ENCODE measurements at regions not wholly inside any gene's neighbourhood (a gene's known extent, or its start where the extent isn't known, plus 50 kb on each side); places are given as distances from the start of the nearest gene placed in this dataset.
"Not testable (repeated sequence)": the region's sequence is repeated elsewhere in the genome, so short reads cannot be mapped to it uniquely, and the experiment has no call there.

DNA sequence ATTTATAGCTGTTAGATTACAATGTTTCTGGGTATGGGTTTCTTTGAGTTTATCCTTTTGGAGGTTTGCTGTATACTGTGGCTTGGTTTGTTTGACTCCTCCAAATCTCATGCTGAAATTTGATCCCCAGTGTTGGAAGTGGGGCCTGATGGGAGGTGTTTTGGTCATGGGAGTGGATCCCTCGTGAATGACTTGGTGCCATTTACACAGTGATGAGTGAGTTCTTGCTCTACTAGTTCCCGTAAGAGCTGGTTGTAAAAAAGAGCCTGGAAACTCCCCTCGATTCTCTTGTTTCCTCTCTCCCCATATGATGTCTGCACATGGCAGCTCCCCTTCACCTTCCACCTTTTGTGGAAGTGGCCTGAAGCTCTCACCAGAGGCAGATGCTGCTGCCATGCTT, 324.1 kb downstream of the C7orf25 start:
- no peak for DNase-seq (ENCODE audit: low read depth, low spot score)
- H3K27ac ChIP-seq: no peak overlapping the region

DNA sequence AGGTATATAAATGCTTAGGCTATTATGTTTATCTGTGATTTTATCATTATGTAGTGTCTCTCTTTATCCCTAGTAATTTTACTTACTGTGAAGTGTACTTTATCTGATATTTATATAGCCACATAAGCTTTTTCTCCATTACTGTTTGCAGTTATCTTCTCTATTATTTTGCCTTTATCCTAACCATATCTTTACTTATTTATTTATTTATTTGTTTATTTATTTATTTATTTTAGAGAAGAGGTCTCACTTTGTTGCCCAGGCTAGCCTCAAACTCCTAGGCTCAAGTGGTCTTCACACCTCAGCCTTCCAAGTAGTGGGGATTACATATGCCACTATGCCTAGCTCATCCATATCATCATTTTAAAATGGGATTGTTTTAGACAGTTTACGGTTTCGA, 331.8 kb downstream of the C7orf25 start:
- DNase-seq (ENCODE audit: low read depth, low spot score): no peak

DNA sequence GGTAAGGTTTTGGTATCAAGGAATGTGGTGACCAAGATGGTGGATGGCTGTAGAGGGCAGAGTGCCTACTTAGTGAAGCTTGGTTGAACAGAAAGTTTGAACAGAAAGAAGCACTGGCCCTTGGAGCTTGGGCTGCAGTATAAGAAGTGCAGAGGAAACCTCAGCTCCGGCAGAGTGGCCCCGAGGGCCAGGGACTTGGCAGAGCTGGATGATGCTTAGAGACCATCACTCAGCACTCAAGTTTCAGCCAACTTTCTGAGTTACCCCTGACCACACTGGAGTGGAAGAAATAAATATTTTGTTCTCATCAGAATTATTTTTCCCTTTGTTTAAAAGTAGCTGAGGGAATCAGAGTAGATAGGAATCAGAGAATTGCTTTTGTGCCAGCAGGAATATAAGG, 336.7 kb downstream of the C7orf25 start:
- H3K27ac ChIP-seq: no peak overlapping the region
- DNase-seq (ENCODE audit: low read depth, low spot score): no peak

More for the DNA sequence above, 331.8 kb downstream of the C7orf25 start:
- H3K27ac ChIP-seq: no peak overlapping the region

DNA sequence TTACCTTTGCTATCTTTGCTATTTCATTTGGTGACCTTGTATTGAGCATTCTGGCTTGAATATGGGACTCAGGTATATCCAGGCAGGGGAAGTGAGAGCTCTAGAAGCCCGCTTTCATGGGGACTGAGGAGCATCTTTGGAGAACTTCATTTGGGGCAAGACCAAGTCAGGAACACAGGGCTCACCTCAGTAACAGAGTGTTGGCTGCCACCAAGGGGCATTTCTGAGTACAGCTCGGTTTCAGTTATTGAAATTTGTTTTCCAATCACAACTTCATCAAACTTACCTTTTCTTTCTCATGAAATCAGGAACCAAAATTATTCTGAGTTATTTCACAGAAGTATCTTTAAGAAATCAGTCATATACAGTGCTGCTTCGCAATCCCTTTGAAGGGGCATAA, 337.2 kb downstream of the C7orf25 start:
- DNase-seq (ENCODE audit: low read depth, low spot score): no peak
- H3K27ac ChIP-seq: no peak overlapping the region

DNA sequence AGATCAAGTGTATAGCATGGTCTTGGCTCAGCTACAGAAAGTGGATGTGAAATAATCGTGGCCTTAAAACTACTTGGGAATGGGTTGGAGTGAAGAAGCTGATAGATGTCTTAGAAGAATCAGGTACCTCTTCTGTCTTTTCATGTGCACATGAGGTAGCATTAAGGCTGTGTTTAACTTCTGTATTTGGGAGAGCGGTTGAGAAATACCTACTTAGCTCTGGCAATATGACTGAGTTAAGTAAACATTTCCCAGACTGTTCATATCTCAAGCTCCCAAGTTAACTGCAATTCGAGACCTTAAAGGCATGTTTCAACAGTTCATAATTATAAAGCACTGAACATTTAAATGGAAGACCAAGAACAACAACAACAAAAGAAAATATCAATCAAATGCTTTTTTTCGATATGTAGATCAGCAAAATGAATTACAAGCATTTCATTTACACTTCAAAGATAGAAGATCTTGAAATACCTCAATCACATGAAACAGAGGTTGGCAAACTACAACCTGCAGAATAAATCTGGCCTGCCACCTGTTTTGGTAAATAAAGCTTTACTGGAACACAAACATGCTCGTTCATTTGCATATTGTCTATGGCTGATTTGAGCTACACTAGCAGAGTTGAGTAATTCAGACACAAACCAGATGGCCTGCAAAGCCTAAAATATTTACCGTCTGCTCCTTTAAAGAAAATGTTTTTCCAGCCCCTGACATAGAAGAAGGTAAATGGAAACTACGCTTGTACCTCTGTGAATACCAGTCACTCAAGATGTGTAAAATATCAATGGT, 337.1 kb upstream of the GLI3 start:
- no peak overlapping the region for H3K27ac ChIP-seq
- DNase-seq (ENCODE audit: low read depth, low spot score): peak; percentile 26

DNA sequence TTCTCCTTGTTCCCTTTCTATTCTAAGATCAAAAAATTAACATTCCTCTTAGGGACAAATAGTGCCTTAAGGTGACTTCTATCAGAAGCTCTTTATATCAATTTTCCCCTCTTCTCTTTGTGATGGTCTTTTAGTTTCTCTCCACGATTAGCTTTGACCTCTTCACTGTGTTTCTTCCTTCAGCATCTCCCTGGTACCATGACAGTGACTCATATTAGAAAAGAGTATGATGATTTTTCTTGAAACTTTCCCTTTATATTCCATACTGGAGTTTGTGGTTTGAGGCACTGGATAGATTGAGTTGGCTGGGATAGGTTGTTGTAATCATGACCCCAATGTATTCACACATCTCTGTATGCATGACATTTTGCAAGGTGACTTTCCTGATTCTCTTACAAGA, 335.6 kb upstream of the GLI3 start:
- DNase-seq (ENCODE audit: low read depth, low spot score): no peak
- H3K27ac ChIP-seq: no peak overlapping the region

DNA sequence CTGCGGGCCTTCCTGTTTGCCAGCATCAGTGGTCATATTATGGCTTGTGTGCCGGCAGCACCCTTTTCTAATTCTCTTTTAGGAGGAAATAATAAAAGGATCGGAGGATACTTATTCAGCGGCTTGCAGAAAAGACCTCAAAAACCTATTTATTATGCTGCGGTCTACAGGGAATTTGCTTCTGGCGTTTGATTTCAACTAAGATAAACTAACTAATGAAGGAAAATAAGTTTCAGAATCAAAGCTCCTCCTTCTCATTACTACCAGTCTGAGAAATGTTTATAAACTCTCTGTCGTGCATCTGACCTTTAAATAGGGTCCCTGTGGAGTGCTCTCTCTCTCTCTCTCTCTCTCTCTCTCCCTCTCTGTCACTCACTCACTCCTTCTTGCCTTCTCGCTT, 335.0 kb upstream of the GLI3 start:
- DNase-seq (ENCODE audit: low read depth, low spot score): no peak
- no peak overlapping the region for H3K27ac ChIP-seq

DNA sequence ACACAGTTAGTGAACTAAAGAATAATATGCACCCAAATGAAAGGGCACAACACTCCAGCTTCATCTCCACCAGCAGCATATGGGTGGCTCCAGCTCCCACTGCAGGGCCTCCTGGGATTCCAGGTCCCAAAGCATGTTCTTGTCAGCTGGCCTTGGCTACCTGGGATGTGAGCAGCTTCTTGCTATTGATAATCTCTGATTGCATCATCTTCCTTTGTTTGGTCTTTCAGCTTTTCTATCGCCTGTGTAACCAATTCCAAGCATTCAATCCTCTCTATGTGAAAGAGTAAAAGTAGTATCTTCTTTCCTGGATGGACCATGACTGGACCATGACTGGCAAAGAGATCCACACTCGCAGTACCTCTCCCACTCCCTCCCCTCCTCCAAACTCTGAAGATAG, 333.9 kb upstream of the GLI3 start:
- DNase-seq (ENCODE audit: low read depth, low spot score): no peak
- no peak overlapping the region for H3K27ac ChIP-seq

DNA sequence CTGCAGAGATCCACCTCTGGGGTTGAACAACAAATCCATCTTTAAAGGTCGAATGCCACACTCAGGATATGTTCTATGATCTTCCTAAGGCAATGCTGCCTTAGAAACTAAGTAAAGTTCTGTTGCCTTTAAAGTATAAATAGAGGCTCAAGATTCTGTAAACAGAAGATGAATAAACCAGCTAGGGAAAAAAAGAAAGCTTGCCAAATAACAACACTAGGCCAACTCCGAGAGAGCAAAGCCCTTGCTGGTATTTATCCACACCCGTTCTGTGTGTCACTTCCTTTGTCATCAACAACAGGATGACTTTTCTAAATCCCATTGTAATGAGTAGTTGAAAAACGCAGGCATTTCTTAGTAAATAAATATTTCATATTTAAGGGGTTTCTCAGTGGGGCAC, 330.0 kb upstream of the GLI3 start:
- H3K27ac ChIP-seq: peak overlapping the region; percentile 35
- DNase-seq (ENCODE audit: low read depth, low spot score): no peak

DNA sequence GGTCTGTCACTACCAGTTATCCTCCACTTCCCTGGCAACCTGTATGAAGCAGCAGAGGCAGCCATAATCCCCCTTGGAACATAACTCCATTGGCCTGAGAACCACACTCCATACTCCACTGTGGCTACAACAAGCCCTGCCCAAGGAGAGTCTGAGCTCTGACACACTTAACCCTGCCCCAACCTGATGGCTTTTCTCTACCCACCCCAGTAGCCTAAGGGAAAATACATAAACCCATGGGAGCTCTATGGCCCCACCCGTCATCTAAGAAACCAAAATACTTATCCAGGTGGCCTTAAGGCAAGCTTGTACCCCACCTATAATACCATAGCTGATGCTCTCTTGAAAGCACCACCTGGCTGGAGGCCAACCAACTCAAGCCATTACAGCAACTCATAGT, 324.8 kb upstream of the GLI3 start:
- DNase-seq (ENCODE audit: low read depth, low spot score): no peak

DNA sequence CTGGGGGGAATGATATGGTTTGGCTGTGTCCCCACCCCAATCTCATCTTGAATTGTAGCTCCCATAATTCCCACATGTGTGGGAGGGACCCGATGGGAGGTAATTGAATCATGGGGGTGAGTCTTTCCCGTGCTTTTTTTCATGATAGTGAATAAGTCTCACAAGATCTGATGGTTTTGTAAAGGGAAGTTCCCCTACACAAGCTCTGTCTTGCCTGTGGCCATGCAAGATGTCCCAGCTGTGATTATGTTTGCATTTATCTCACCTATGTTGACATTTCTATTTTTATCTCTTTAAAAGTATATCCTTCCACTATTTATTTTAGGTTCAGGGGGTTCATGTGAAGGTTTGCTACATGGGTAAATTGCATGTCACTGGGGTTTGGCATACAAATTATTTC, 323.9 kb upstream of the GLI3 start:
- peak; percentile 64 for DNase-seq (ENCODE audit: low read depth, low spot score)

More for the DNA sequence above, 324.8 kb upstream of the GLI3 start:
- no peak overlapping the region for H3K27ac ChIP-seq

DNA sequence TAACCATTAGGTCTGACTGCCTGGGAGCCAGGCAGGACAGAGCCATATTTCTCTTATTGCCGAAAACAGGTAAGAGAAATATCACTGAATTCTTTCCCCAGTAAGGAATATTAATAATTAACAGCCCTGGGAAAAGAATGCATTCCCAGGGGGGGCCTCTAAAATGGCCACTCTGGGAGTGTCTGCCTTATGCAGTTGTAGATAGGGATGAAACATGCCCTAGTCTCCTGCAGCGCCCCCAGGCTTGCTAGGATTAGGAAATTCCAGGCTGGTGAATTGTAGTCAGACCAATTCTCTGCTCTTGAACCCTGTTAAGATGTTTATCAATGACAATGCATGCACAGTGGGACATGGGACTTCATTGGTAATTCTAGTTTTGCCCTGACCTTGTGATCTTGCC, 317.9 kb upstream of the GLI3 start:
- H3K27ac ChIP-seq: not testable (repeated sequence)

More for the DNA sequence above, 323.9 kb upstream of the GLI3 start:
- H3K27ac ChIP-seq: peak overlapping the region; percentile 37

DNA sequence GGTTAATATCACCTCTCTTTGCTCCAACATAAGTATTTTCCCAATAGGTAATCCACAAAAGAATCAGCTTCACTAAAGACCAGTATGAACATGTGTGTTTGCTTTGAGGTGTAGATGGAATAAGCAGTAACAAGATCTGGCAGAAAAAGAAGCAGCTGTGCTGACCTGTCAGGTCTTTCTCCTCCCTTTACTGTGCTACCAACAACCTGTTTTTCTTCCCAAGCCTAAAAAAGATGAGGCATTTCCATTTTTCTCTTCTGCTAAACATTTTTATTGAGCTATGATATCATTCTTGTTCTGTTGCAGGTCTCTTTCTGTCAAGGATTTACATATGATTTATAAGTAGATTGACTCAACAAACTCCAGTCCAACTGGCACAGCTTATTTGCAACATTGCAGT, 315.2 kb upstream of the GLI3 start:
- DNase-seq (ENCODE audit: low read depth, low spot score): peak; percentile 78
- peak overlapping the region; percentile 42 for H3K27ac ChIP-seq

More for the DNA sequence above, 317.9 kb upstream of the GLI3 start:
- not testable (repeated sequence) for DNase-seq (ENCODE audit: low read depth, low spot score)

DNA sequence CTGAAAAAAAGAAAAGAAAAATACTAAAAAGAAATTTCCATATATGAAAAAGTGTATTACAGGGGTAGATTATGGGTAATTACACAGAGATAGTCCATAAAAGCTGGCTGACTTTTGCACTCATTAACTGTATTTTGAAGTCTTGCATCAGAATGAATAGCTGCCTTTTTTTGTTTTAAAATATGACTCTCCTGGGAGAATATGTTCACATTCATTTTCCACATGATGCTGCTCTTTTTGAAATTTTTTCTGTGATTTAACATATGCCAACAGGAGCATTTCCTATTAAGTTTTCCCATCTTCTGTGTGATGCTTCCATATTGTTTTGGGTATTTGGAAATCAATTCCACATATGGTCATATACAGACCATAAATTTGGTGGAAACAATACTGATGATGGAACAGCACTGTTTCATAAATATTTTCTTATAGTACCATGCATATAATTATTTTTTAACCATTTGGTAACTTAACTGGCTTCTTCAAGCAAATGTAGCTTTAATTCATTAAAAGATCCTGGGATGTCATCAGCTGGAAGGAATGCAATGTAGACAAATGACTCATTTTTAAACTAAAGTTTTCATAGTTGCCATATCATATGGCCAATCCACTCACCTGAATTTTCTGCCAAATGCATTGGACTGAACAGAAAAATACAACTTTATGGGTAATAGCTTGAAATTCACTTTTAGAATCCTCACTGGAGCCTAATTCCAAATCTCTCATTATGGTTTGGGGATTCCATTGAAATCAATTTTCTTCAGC, 313.9 kb upstream of the GLI3 start:
- peak overlapping the region; percentile 42 for H3K27ac ChIP-seq
- DNase-seq (ENCODE audit: low read depth, low spot score): no peak

DNA sequence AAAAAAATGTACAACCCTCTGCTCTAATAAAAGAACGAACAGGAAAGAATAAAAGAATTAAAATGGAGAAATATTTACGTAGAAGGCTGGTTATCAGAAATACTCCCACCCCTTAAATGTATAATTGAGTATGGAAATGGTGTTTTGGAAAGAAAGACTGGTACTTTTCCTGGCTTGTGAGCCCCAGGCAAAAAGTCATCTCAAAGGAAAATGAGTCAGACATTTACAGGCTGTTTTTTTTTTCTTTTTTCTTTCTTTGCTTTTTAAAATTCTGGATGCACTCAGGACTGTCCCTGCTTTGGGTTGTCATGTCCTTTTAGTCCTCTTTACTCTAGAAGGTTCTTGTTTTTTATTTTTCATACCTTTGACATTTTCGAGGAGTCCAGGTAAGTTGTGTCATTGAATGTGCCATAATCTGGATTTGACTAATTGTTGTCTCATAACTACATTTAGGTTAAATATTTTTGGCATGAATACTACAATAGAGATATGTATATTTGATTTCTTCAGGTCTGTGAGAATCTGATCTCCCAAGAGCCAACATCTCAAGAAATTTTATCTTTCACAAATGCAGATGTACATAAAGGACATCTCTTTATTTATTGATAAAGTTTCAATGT, 313.0 kb upstream of the GLI3 start:
- peak overlapping the region; percentile 42 for H3K27ac ChIP-seq
- DNase-seq (ENCODE audit: low read depth, low spot score): no peak

DNA sequence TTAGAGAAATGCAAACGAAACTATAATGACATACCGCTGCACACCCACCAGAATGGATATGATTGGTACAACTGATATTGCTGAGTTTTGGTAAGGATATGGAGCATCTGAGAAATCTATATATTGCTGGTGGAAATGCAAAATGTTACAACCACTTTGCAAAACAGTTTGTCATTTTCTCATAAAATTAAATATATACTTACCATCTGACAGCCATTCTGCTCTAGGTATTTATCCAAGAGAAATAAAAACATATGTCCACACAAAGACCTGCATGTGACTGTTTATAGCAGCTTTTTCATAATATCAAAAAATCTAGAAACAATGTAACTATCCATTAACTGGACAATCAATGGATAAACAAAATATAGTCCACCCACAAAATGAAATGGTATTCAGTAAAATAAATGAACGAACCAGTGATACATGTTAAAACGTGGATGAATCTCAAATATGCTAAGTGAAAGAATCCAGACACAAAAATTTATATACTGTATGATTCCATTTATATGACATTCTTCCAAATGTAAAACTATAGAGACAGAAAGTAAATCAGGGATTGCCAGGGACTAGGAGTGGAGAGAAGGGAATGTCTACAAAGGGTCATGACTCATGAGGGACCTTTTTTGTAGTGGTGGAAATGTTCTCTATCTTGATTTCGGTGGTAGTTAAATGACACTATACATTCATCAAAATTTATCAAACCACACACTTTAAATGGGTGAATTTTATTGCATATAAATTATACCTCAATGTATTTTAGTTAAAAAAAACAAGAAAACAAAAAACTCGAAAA, 312.0 kb upstream of the GLI3 start:
- H3K27ac ChIP-seq: no peak overlapping the region
- no peak for DNase-seq (ENCODE audit: low read depth, low spot score)

DNA sequence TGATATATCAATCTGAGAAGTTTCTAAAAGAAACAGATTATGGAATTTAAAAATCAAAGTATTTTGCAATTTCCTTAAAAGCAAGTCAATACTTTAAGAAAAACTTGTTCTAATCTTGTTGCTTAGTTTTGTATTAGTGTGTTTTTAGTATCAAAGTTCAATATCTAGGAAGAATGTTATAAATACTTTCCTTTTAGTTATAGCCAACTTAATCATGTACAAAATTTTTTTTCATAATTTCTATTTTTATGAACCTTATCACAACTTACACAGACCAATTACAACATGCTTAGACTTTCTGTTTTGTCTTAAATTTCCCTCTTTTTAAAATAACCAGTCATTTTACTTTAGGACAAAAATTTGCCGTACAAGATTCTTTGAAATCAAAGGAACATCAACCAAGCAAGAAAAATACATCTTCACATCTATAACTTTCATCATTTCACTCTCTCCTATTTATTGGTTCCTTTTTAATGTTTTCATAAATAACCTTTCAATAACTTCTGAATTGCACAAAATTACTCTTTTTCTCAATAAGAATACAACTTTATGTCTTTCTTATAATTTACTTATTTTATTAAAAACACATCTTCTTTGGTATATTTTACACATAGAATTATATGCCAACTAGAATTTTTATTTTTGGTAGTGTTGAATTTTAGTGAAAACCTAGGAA, 308.2 kb upstream of the GLI3 start:
- no peak for DNase-seq (ENCODE audit: low read depth, low spot score)
- H3K27ac ChIP-seq: no peak overlapping the region

DNA sequence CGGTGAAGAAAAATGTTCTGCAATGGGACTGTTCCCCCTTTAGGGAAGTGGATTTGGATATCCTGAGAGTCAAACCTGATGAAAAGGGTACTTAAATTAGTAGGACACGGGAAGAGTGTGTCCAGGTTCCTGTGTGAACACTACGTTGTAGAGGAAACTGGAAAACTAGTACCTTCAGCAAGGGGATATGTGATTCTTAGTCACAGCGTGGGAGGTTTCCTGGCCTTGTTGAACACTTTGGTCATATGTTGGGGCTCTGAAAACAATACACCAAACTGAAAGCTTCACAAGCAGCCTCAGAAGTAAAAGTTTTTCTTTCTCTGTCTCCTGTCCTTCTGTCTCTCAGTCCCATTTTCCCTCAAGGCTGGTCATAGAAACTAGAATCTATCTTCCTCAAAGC, 306.9 kb upstream of the GLI3 start:
- no peak for DNase-seq (ENCODE audit: low read depth, low spot score)

DNA sequence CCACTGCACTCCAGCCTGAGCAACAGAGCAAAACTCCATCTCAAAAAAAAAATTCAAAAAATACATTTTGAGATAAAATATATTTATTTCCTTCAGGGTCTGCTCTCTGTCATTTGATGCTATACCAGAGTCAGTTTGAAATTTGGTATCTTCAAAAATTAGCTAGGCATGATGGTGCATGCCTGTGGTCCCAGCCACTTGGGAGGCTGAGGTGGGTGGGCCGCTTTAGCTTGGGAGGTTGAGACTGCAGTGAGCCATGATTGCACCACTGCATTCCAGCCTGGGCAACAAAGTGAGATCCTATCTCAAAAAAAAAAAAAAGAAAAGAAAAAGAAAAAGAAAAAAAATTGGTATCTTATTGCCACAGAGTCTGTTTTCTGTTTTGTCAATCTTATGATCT, 305.4 kb upstream of the GLI3 start:
- H3K27ac ChIP-seq; DNase-seq (ENCODE audit: low read depth, low spot score): not testable (repeated sequence)

More for the DNA sequence above, 306.9 kb upstream of the GLI3 start:
- H3K27ac ChIP-seq: no peak overlapping the region

DNA sequence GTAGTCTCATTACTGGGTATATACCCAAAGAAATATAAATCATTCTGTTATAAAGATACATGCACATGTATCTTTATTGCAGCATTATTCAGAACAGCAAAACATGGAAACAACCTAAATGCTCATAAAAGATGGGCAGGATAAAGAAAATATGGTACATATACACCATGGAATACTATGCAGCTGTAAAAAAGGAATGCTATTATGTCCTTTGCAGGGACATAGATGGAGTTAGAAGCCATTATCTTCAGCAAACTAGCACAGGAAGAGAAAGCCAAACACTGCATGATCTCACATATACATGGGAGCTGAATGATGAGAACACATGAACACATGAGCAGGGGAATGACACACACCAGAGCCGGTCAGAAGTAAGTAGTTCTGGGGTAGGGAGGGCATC, 297.4 kb upstream of the GLI3 start:
- DNase-seq (ENCODE audit: low read depth, low spot score): no peak
- H3K27ac ChIP-seq: no peak overlapping the region
